Kidney (tissue), 13 donors: ENCODE measurements at regions not wholly inside any gene's neighbourhood (a gene's known extent, or its start where the extent isn't known, plus 50 kb on each side); places are given as distances from the start of the nearest gene placed in this dataset.

ENCODE experiments used
- DNase-seq, 5 donors: peaks; one replicate each; pipeline ENCODE4 v3.0.0-alpha.2; 2013 to 2020
- FAIRE-seq: peaks from 2 replicates; lab custom pipeline; 2012; peaks lifted over from hg19 to GRCh38; lab: Jason Lieb, UNC
- H3K27ac ChIP-seq, 2 donors: one replicate each; pipeline ENCODE4 v1.7.0; 2013; ENCODE audit warnings: low read depth in 2 of 2, low read length in 2 of 2, inconsistent platforms in 1 of 2
- H3K27me3 ChIP-seq: one replicate; pipeline ENCODE4 v1.7.1; 2013; ENCODE audit warnings: low read length, inconsistent platforms; ENCODE audit not compliant: control insufficient read depth, insufficient read depth
- H3K36me3 ChIP-seq, 3 donors: one replicate each; pipeline versions ENCODE4 v1.7.0 to v1.7.1; 2013; ENCODE audit warnings: low read length in 3 of 3, control low read depth in 1 of 3, inconsistent platforms in 1 of 3; ENCODE audit not compliant: insufficient read depth in 3 of 3, control insufficient read depth in 2 of 3
- H3K4me1 ChIP-seq, 3 donors: one replicate each; pipeline versions ENCODE4 v1.7.0 to v1.7.1; 2013; ENCODE audit warnings: low read length in 3 of 3, inconsistent platforms in 1 of 3, low read depth in 1 of 3; ENCODE audit not compliant: control insufficient read depth in 2 of 3, insufficient read depth in 2 of 3
- H3K4me3 ChIP-seq, 3 donors: one replicate each; pipeline versions ENCODE4 v1.7.0 to v1.8.1; 2013; ENCODE audit warnings: low read length in 3 of 3, control low read depth in 1 of 3, inconsistent platforms in 1 of 3
- H3K9ac ChIP-seq, 3 donors: one replicate each; pipeline versions ENCODE4 v1.7.0 to v1.7.1; 2013; ENCODE audit warnings: low read length in 3 of 3, control low read depth in 1 of 3, inconsistent platforms in 1 of 3
- H3K9me3 ChIP-seq, 3 donors: one replicate each; pipeline versions ENCODE4 v1.7.0 to v1.7.1; 2013; ENCODE audit warnings: low read length in 3 of 3, control low read depth in 1 of 3, inconsistent platforms in 1 of 3; ENCODE audit not compliant: control insufficient read depth in 2 of 3, insufficient read depth in 1 of 3
- CTCF ChIP-seq: IDR thresholded peaks from 3 replicates; pipeline ENCODE4 v1.5.1; 2012; ENCODE audit warnings: mild to moderate bottlenecking, moderate library complexity, borderline replicate concordance; ENCODE audit not compliant: insufficient read depth; ENCODE audit errors: extremely low read depth
- intact Hi-C: fragments of 100-400 bp; cut with DNase I; formaldehyde crosslinking; loops from one replicate; pipeline ENCODE4 v1.11.1; 2022
- donor health status: control.
- donor health status: control.
- donor health status: control.
- donor health status: control.
- donor health status: control.
- donor health status: DM: yes; HTN: yes; CAD: no.
- donor health status: Normal renal cell carcinoma (clear cell type).

GRCh38 chr6:126944512-126944911 is 174.0 kb upstream of the RSPO3 start:
- FAIRE-seq, result no peak
- Histone ChIP-seq H3K9ac (no peak overlapping the region), H3K4me3 (no peak overlapping the region), H3K36me3 (no peaks in the 10 kb centered on the region), H3K27me3 (no peaks in the 10 kb centered on the region), H3K9me3 (no peaks in the 10 kb centered on the region), H3K4me1 (no peaks in the 10 kb centered on the region), H3K27ac (no peak overlapping the region)
- DNase-seq, result peak in 2 of 5 donors; percentile 30 to 33
- intact Hi-C loops, result no loop called here
- no peak for TF ChIP-seq CTCF

- FAIRE-seq, result no peak
- intact Hi-C loops, result no loop called here
- Histone ChIP-seq H3K9ac (no peak overlapping the region), H3K27ac (no peak overlapping the region), H3K9me3 (no peaks in the 10 kb centered on the region), H3K27me3 (no peaks in the 10 kb centered on the region), H3K4me1 (no peaks in the 10 kb centered on the region), H3K36me3 (no peaks in the 10 kb centered on the region), H3K4me3 (no peak overlapping the region)
- DNase-seq, result peak in 3 of 5 donors; percentile 24 to 64 (median 63)
- no peak for TF ChIP-seq CTCF
Observed at GRCh38 chr6:126945150-126945685, 173.3 kb upstream of the RSPO3 start.

- DNase-seq, result no peak
- Histone ChIP-seq H3K27ac (no peak overlapping the region), H3K4me3 (no peak overlapping the region), H3K27me3 (no peaks in the 10 kb centered on the region), H3K36me3 (no peaks in the 10 kb centered on the region), H3K9ac (no peak overlapping the region), H3K9me3 (no peaks in the 10 kb centered on the region), H3K4me1 (no peaks in the 10 kb centered on the region)
- intact Hi-C loops, result no loop called here
- TF ChIP-seq CTCF, result no peak
- no peak for FAIRE-seq
Observed at GRCh38 chr6:126945812-126946360, 172.6 kb upstream of the RSPO3 start.

GRCh38 chr6:126947070-126947469 is 171.4 kb upstream of the RSPO3 start:
- no peaks in the 10 kb centered on the region for H3K36me3 ChIP-seq
- no peak for TF ChIP-seq CTCF
- DNase-seq (peak in 1 of 5 donors; percentile 81), FAIRE-seq (no peak)
- intact Hi-C loops, result no loop called here
- no peaks in the 10 kb centered on the region for H3K9me3 ChIP-seq
- no peak overlapping the region for H3K9ac ChIP-seq
- no peaks in the 10 kb centered on the region for H3K27me3 ChIP-seq
- no peak overlapping the region for H3K4me3 ChIP-seq
- H3K4me1 ChIP-seq, result no peaks in the 10 kb centered on the region
- no peak overlapping the region for H3K27ac ChIP-seq
